HepG2 (cell line): ENCODE measurements at regions not wholly inside any gene's neighbourhood (a gene's known extent, or its start where the extent isn't known, plus 50 kb on each side); places are given as distances from the start of the nearest gene placed in this dataset.

ENCODE experiments used
- BRD4 ChIP-seq: sonication (generic); formaldehyde crosslinking; IDR thresholded peaks from 2 replicates; pipeline ENCODE4 v1.4.0; 2020; ENCODE audit warnings: missing genetic modification reagents
- PHF8 ChIP-seq: sonication (generic); formaldehyde crosslinking; IDR thresholded peaks from 2 replicates; pipeline ENCODE4 v1.5.0; 2020; ENCODE audit warnings: missing genetic modification reagents
- RAD51 ChIP-seq: fragments of 450-650 bp; IDR thresholded peaks from 2 replicates; pipeline ENCODE4 v1.6.1; 2016; ENCODE audit warnings: borderline replicate concordance
- REST ChIP-seq, 2 experiments: IDR thresholded peaks; 2 replicates each; pipeline ENCODE4 v1.6.1; 2011 to 2012; ENCODE audit warnings: low read length in 2 of 2, borderline replicate concordance in 1 of 2, low read depth in 1 of 2, mild to moderate bottlenecking in 1 of 2, moderate library complexity in 1 of 2
- SP1 ChIP-seq, 2 experiments: fragments of 450-650 bp in 1 of 2; sonication (generic) in 1 of 2; formaldehyde crosslinking in 1 of 2; IDR thresholded peaks; 2 replicates each; pipeline versions ENCODE4 v1.4.0 to v1.6.1; 2016 to 2020; ENCODE audit warnings: missing genetic modification reagents in 1 of 2
- ZNF234 ChIP-seq: sonication (generic); formaldehyde crosslinking; conservative IDR thresholded peaks from 2 replicates; pipeline ENCODE4 v1.5.1; 2020; ENCODE audit warnings: mild to moderate bottlenecking, missing genetic modification reagents
- ZNF775 ChIP-seq: sonication (generic); formaldehyde crosslinking; IDR thresholded peaks from 2 replicates; pipeline ENCODE4 v1.4.0; 2020; ENCODE audit warnings: missing genetic modification reagents, mild to moderate bottlenecking, moderate library complexity, borderline replicate concordance
- TF ChIP-seq, protein P1 (sequence below): sonication (generic); formaldehyde crosslinking; IDR thresholded peaks from 2 replicates; pipeline ENCODE4 v1.4.0; 2020; ENCODE audit warnings: missing genetic modification reagents
- TF ChIP-seq, protein P2 (sequence below): IDR thresholded peaks from 2 replicates; pipeline ENCODE4 v1.6.1; 2016; ENCODE audit warnings: missing compliant biosample characterization, missing genetic modification reagents, borderline replicate concordance
- TF ChIP-seq, protein P3 (sequence below): sonication (generic); formaldehyde crosslinking; IDR thresholded peaks from 2 replicates; pipeline ENCODE4 v1.5.0; 2020; ENCODE audit warnings: mild to moderate bottlenecking, missing genetic modification reagents, borderline replicate concordance

DNA sequence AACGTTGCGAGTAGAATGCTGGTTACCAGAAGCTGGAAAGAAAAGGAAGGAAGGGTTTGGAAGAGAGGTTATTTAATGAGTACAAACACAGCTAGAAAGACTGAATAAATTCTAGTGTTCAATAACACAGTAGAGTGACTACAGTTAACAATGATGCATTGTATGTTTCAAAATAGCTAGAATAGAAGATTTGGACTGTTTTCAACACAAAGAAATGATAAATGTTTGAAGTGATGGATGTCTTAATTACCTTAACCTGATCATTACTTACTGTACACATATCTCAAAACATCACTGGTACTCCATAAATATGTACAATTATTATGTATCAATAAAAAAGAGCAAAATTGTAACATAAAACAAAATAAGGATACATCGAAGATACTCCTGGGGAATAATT, 1221.8 kb upstream of the SEL1L start (continued):
- TF ChIP-seq BRD4 (CRISPR knock-in tag) (no peak), ZNF775 (CRISPR knock-in tag) (no peak), REST (IDR thresholded peaks at IDR 0.05; ENCODE audit: borderline replicate concordance in 1 of 2, low read depth in 1 of 2, low read length in 2 of 2) (no peak), ZNF234 (CRISPR knock-in tag) (no peak), PHF8 (CRISPR knock-in tag) (no peak), RAD51 (no peak), SP1 (IDR thresholded peaks at IDR 0.05) (no peak), SP1 (CRISPR knock-in tag; IDR thresholded peaks at IDR 0.05) (no peak)
- TF ChIP-seq, protein P1, sequence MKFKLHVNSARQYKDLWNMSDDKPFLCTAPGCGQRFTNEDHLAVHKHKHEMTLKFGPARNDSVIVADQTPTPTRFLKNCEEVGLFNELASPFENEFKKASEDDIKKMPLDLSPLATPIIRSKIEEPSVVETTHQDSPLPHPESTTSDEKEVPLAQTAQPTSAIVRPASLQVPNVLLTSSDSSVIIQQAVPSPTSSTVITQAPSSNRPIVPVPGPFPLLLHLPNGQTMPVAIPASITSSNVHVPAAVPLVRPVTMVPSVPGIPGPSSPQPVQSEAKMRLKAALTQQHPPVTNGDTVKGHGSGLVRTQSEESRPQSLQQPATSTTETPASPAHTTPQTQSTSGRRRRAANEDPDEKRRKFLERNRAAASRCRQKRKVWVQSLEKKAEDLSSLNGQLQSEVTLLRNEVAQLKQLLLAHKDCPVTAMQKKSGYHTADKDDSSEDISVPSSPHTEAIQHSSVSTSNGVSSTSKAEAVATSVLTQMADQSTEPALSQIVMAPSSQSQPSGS (CRISPR knock-in tag), result no peak
- TF ChIP-seq, protein P2, sequence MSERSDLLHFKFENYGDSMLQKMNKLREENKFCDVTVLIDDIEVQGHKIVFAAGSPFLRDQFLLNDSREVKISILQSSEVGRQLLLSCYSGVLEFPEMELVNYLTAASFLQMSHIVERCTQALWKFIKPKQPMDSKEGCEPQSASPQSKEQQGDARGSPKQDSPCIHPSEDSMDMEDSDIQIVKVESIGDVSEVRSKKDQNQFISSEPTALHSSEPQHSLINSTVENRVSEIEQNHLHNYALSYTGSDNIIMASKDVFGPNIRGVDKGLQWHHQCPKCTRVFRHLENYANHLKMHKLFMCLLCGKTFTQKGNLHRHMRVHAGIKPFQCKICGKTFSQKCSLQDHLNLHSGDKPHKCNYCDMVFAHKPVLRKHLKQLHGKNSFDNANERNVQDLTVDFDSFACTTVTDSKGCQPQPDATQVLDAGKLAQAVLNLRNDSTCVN (CRISPR knock-in tag), result no peak
- TF ChIP-seq, protein P3, sequence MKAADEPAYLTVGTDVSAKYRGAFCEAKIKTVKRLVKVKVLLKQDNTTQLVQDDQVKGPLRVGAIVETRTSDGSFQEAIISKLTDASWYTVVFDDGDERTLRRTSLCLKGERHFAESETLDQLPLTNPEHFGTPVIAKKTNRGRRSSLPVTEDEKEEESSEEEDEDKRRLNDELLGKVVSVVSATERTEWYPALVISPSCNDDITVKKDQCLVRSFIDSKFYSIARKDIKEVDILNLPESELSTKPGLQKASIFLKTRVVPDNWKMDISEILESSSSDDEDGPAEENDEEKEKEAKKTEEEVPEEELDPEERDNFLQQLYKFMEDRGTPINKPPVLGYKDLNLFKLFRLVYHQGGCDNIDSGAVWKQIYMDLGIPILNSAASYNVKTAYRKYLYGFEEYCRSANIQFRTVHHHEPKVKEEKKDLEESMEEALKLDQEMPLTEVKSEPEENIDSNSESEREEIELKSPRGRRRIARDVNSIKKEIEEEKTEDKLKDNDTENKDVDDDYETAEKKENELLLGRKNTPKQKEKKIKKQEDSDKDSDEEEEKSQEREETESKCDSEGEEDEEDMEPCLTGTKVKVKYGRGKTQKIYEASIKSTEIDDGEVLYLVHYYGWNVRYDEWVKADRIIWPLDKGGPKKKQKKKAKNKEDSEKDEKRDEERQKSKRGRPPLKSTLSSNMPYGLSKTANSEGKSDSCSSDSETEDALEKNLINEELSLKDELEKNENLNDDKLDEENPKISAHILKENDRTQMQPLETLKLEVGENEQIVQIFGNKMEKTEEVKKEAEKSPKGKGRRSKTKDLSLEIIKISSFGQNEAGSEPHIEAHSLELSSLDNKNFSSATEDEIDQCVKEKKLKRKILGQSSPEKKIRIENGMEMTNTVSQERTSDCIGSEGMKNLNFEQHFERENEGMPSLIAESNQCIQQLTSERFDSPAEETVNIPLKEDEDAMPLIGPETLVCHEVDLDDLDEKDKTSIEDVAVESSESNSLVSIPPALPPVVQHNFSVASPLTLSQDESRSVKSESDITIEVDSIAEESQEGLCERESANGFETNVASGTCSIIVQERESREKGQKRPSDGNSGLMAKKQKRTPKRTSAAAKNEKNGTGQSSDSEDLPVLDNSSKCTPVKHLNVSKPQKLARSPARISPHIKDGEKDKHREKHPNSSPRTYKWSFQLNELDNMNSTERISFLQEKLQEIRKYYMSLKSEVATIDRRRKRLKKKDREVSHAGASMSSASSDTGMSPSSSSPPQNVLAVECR (CRISPR knock-in tag), result no peak
- TF ChIP-seq, all 625 proteins: peak for 0
